ENCODE measurements at regions not wholly inside any gene's neighbourhood (a gene's known extent, or its start where the extent isn't known, plus 50 kb on each side); places are given as distances from the start of the nearest gene placed in this dataset.

DNA sequence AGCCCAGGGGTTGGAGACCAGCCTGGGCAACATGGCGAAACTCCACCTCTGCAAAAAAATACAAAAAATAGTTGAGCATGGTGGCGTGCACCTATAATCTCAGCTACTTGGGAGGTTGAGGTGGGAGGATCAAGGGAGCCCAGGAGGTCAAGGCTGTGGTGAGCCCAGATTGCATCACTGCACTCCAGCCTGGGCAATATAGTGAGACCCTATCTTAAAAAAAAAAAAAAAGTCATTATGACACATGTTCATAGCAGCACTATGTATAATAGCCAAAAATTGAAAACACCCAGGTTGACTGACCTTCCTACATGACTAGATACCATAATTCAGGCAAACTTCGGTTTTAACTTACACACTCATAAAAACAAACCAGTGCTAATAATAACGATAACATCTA is 90.8 kb upstream of the RBPJ start:
- no peak for FAIRE-seq
- H3K18ac ChIP-seq (ENCODE audit: extremely low read depth, low read length), result no peak overlapping the region
- H3K56ac ChIP-seq (replicated peaks; ENCODE audit: insufficient read length, low read depth, low read length), result no peak overlapping the region
- H3K23me2 ChIP-seq (ENCODE audit: low read depth, low read length), result no peaks in the 10 kb centered on the region; the same call in 1 of the 2 replicates
- no peak overlapping the region for H4K8ac ChIP-seq (ENCODE audit: extremely low read depth, insufficient read depth, low read length)
- H2AFZ ChIP-seq (ENCODE audit: low read length), result no peak overlapping the region
- H3K27ac ChIP-seq (ENCODE audit: low read depth, low read length), result no peak overlapping the region
- no peak overlapping the region for H2BK15ac ChIP-seq (ENCODE audit: low read length)
- H3K9me3 ChIP-seq (ENCODE audit: insufficient read depth in 2 of 2, low read depth in 1 of 2, low read length in 1 of 2), result no peaks in the 10 kb centered on the region
- no peak overlapping the region for H3K23ac ChIP-seq (ENCODE audit: insufficient read length)
- no peak overlapping the region for H2BK120ac ChIP-seq (replicated peaks; ENCODE audit: low read depth, low read length)
- H2AK5ac ChIP-seq (ENCODE audit: low read depth, low read length), result no peak overlapping the region
- no peaks in the 10 kb centered on the region for H3K4me1 ChIP-seq (replicated peaks in 1 of 4; ENCODE audit: control insufficient read depth in 3 of 4, insufficient read depth in 4 of 4, low read length in 3 of 4)
- no peak overlapping the region for H3K4ac ChIP-seq (replicated peaks; ENCODE audit: insufficient read length, low read depth, low read length)
- 90% methylated on average over 4 of the region's 4 CpGs; no CpG with 5 or more reads in 1 of the 2 experiments for WGBS, 2 experiments (ENCODE audit: extremely low coverage in 1 of 2, insufficient coverage in 1 of 2, insufficient read length in 1 of 2, insufficient replicate concordance in 2 of 2, low coverage in 1 of 2, low lambda C conversion rate in 2 of 2, missing lambda C conversion rate in 1 of 2)
- no peak overlapping the region for H3K4me2 ChIP-seq (ENCODE audit: insufficient read depth in 1 of 2, low read depth in 2 of 2, low read length in 2 of 2)
- H3K9ac ChIP-seq (replicated peaks in 1 of 4; ENCODE audit: extremely low read depth in 1 of 4, low read depth in 3 of 4, low read length in 3 of 4), result no peak overlapping the region
- H3K4me3 ChIP-seq (ENCODE audit: extremely low read depth in 1 of 4, insufficient read depth in 2 of 4, low read depth in 3 of 4, low read length in 4 of 4), result no peak overlapping the region
- H2BK20ac ChIP-seq (ENCODE audit: low read length), result no peak overlapping the region
- H3K79me1 ChIP-seq (ENCODE audit: low read depth, low read length), result no peaks in the 10 kb centered on the region
- no peak overlapping the region for H3K14ac ChIP-seq (ENCODE audit: insufficient read length)
- ChIA-PET POLR2A (ENCODE audit: partially characterized antibody) (no interaction called here), CTCF (ENCODE audit: partially characterized antibody) (interaction anchor here (1.1 to 2.0 kb wide), 2 partner anchors 40 to 242 kb away, joined by 3 to 4 read pairs; no protein-coding TSS in a partner anchor)
- H4K91ac ChIP-seq (replicated peaks; ENCODE audit: insufficient read length, low read length), result no peak overlapping the region
- no peaks in the 10 kb centered on the region for H3K27me3 ChIP-seq (replicated peaks in 1 of 4; ENCODE audit: control insufficient read depth in 3 of 4, extremely low read depth in 1 of 4, insufficient read depth in 3 of 4, low read length in 3 of 4)
- DNase-seq (ENCODE audit: low read depth in 1 of 2, low spot score in 2 of 2), result no peak
- H2BK5ac ChIP-seq (ENCODE audit: low read depth, low read length), result no peak overlapping the region
- no peaks in the 10 kb centered on the region for H3K36me3 ChIP-seq (ENCODE audit: control insufficient read depth in 2 of 4, insufficient read depth in 4 of 4, low read length in 3 of 4)
- H2BK12ac ChIP-seq (ENCODE audit: low read depth, low read length), result no peak overlapping the region
- H4K20me1 ChIP-seq (replicated peaks in 1 of 2; ENCODE audit: control insufficient read depth in 1 of 2, insufficient read depth in 2 of 2, low read length in 2 of 2), result no peaks in the 10 kb centered on the region
- H3K79me2 ChIP-seq (ENCODE audit: control insufficient read depth in 1 of 2, insufficient read depth in 2 of 2, low read length in 2 of 2), result no peaks in the 10 kb centered on the region
- H4K5ac ChIP-seq (ENCODE audit: insufficient read length, low read depth, low read length), result no peak overlapping the region
- TF ChIP-seq RAD21 (IDR thresholded peaks at IDR 0.05 in 1 of 2, conservative IDR thresholded peaks at IDR 0.05 in 1 of 2; ENCODE audit: low read depth in 2 of 2, low read length in 2 of 2) (no peak), EP300 (IDR thresholded peaks at IDR 0.05; ENCODE audit: borderline replicate concordance in 1 of 2, low read depth in 2 of 2, low read length in 2 of 2) (no peak), CREB1 (IDR thresholded peaks at IDR 0.05) (no peak), HDAC2 (IDR thresholded peaks at IDR 0.05; ENCODE audit: borderline replicate concordance in 1 of 2, low read depth in 2 of 2, low read length in 2 of 2) (no peak), SP4 (IDR thresholded peaks at IDR 0.05; ENCODE audit: low read length) (no peak), GTF2F1 (IDR thresholded peaks at IDR 0.05; ENCODE audit: borderline replicate concordance, low read depth, low read length) (no peak), KDM5A (IDR thresholded peaks at IDR 0.05; ENCODE audit: low read length) (no peak), CEBPB (IDR thresholded peaks at IDR 0.05; ENCODE audit: low read depth, low read length) (no peak), JUN (IDR thresholded peaks at IDR 0.05; ENCODE audit: low read depth, low read length) (no peak), SP1 (IDR thresholded peaks at IDR 0.05; ENCODE audit: low read depth, low read length) (no peak), SIRT6 (IDR thresholded peaks at IDR 0.05; ENCODE audit: low read length) (no peak), YY1 (IDR thresholded peaks at IDR 0.05; ENCODE audit: low read depth, low read length) (no peak), SUZ12 (IDR thresholded peaks at IDR 0.05; ENCODE audit: low read length) (no peak), MAFK (IDR thresholded peaks at IDR 0.05; ENCODE audit: low read depth, low read length) (no peak), KDM4A (IDR thresholded peaks at IDR 0.05; ENCODE audit: low read depth, low read length, severe bottlenecking) (no peak), POLR2AphosphoS5 (IDR thresholded peaks at IDR 0.05; ENCODE audit: low read depth, low read length) (no peak)

All from H1 (cell line).